Right renal cortex interstitium (tissue), 3 donors: ENCODE measurements at regions not wholly inside any gene's neighbourhood (a gene's known extent, or its start where the extent isn't known, plus 50 kb on each side); places are given as distances from the start of the nearest gene placed in this dataset.

Source experiments
- DNase-seq, 3 donors: peaks; one replicate each; pipeline ENCODE4 v3.0.0-alpha.2; 2013; ENCODE audit warnings: low read depth in 3 of 3, low spot score in 2 of 3

- no peak for DNase-seq
Measured at GRCh38 chr4:182169987-182170386, 73.2 kb upstream of the TENM3 start.

- DNase-seq = no peak
Measured at GRCh38 chr4:182170417-182170935, 72.7 kb upstream of the TENM3 start.

GRCh38 chr4:182174979-182175378, 68.2 kb upstream of the TENM3 start:
- DNase-seq = no peak

GRCh38 chr4:182175788-182176519, 67.2 kb upstream of the TENM3 start:
- no peak for DNase-seq

GRCh38 chr4:182177166-182177565, 66.0 kb upstream of the TENM3 start:
- DNase-seq = no peak

- no peak for DNase-seq
Measured at GRCh38 chr4:182179105-182179504, 64.1 kb upstream of the TENM3 start.

- no peak for DNase-seq
Measured at GRCh38 chr4:182179751-182180150, 63.5 kb upstream of the TENM3 start.

GRCh38 chr4:182185491-182185890, 57.7 kb upstream of the TENM3 start:
- no peak for DNase-seq

GRCh38 chr4:182187674-182188073, 55.5 kb upstream of the TENM3 start:
- no peak for DNase-seq

- DNase-seq = no peak
Measured at GRCh38 chr4:182188622-182189021, 54.6 kb upstream of the TENM3 start.

- no peak for DNase-seq
Measured at GRCh38 chr4:182189103-182189878, 53.9 kb upstream of the TENM3 start.

GRCh38 chr4:182190306-182190705, 52.9 kb upstream of the TENM3 start:
- DNase-seq = no peak

GRCh38 chr4:182192511-182193181, 50.6 kb upstream of the TENM3 start:
- no peak for DNase-seq

GRCh38 chr4:182193311-182193710, 49.9 kb upstream of the TENM3 start:
- DNase-seq = no peak
